GM12865 (cell line): ENCODE measurements at regions not wholly inside any gene's neighbourhood (a gene's known extent, or its start where the extent isn't known, plus 50 kb on each side); places are given as distances from the start of the nearest gene placed in this dataset.

Experiments used
- DNase-seq: peaks from one replicate; pipeline ENCODE4 v3.0.0; 2010; ENCODE audit warnings: low read depth
- H3K4me3 ChIP-seq: 2 replicates; pipeline ENCODE4 v1.5.1; 2011; ENCODE audit warnings: mild to moderate bottlenecking, low read depth, low read length, control low read depth
- TF ChIP-seq, protein P1 (sequence below): IDR thresholded peaks from 2 replicates; pipeline ENCODE4 v1.5.1; 2011; ENCODE audit warnings: low read length, control low read depth, low read depth, inconsistent platforms; ENCODE audit not compliant: insufficient read depth; ENCODE audit errors: missing control alignments

DNA sequence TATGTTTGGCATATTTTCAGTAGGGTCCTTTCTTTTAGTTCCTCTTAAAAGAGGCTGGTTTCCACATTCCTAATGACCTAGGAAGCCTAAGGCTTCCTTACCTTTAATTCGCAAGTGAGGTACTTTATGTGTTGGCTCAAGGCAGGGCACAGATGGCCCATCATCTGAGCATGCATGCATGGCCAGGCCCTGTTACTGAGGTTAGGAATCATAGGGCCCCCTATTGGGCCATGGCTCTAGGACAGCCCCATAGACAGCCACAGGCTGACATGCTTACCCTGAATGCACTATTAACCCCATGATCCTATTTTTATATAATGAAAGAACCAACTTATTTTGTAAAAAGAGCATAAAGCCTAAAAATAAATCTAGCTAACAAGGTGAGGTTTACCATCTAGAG, 271.4 kb downstream of the ELAVL2 start:
- TF ChIP-seq, protein P1, sequence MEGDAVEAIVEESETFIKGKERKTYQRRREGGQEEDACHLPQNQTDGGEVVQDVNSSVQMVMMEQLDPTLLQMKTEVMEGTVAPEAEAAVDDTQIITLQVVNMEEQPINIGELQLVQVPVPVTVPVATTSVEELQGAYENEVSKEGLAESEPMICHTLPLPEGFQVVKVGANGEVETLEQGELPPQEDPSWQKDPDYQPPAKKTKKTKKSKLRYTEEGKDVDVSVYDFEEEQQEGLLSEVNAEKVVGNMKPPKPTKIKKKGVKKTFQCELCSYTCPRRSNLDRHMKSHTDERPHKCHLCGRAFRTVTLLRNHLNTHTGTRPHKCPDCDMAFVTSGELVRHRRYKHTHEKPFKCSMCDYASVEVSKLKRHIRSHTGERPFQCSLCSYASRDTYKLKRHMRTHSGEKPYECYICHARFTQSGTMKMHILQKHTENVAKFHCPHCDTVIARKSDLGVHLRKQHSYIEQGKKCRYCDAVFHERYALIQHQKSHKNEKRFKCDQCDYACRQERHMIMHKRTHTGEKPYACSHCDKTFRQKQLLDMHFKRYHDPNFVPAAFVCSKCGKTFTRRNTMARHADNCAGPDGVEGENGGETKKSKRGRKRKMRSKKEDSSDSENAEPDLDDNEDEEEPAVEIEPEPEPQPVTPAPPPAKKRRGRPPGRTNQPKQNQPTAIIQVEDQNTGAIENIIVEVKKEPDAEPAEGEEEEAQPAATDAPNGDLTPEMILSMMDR: no peak
- no peak overlapping the region for H3K4me3 ChIP-seq
- DNase-seq: no peak

DNA sequence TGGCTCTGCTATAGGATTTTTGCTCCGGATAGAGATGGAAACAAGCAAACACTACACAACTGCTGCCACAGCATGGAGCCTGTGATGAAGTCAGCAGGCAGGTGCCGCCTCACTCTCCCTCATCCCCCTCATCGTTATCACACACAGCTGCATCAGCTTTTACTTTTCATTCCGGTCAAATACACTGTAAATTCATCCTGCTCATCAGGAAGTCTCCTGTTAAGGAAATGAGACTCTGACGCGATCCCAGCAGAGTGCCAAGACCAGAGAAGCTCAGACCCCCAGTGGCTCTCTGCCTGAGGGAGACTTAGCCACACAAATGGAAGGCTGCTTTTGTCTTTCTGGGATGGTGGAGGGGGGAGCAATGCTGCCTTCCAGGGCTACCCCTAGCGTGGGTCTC, 270.2 kb downstream of the ELAVL2 start:
- H3K4me3 ChIP-seq: no peak overlapping the region
- TF ChIP-seq, protein P1: no peak
- no peak for DNase-seq

DNA sequence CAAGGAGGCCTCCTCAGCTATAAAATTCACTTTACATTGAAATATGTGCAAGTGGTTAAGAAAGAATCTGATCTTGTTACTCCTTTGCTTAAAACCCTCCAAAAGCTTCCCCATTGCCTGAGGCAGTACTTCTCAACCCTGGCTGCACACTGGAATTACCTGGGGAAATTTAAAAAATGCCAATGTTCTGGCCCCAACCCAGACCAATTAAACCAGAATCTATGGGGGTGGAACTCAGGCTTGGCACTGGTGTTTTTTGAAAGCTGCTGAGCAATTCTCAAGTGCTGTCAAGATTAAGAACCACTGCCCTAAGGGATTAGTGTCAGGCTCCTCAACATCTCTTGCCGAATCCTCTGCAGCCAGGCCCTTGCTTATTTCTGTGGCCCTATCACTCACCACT, 269.6 kb downstream of the ELAVL2 start:
- no peak overlapping the region for H3K4me3 ChIP-seq
- DNase-seq: no peak
- TF ChIP-seq, protein P1: no peak

DNA sequence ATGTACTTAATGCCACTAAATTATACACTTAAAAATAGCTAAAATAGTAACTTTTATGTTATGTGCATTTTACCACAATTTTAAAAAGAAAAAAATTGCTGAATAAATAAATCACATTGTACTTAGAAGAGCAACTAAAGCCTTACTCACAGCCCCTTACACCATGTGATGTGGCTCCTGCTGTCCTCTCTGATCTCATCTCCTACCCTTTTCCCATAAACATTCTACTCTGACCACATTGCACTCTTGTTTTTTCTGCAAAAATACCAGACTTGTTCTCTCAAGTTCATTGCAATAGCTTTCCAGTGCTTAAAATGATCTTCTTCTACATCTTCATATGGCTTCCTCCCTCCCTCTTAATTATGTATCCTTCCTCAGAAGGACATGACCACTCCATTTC, 268.4 kb downstream of the ELAVL2 start:
- TF ChIP-seq, protein P1: no peak
- H3K4me3 ChIP-seq: no peak overlapping the region
- no peak for DNase-seq

DNA sequence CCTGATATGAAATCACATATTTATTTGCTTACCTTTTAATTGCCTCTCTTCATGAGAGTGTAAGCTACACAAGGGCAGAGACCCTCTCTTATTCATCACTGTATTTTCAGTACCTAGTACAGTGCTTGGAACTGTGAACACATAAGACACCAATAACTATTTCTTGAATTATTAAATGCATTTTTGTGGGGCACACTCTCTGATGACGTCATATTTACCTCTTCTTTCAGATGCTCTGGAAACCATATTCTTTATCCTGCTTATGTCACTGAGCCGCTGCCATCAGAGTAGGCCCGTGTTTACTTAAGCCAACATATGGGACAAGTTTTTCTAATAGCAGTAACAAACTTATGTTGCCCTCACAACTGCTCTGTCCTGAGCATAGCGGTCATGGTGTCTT, 266.5 kb downstream of the ELAVL2 start:
- H3K4me3 ChIP-seq: no peak overlapping the region
- TF ChIP-seq, protein P1: no peak
- DNase-seq: no peak

DNA sequence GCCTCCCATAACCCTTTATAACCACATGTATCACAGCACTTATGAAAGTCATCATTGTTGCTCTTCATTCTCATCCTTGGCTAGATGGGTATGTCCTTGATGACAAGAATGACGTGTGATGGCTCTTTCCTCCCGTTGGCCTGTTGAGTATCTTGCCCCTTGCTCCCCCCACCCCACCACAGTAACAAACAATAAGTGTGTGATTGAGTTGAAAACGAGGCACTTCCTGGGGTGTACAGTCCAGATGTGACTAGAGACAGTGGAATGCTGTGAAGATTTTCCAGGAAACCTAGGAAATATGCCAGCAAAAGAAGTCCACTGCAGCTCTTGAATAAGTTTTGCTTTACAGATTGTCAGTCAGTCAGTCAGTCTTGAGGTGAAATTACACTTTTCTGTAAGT, 262.5 kb downstream of the ELAVL2 start:
- DNase-seq: no peak

DNA sequence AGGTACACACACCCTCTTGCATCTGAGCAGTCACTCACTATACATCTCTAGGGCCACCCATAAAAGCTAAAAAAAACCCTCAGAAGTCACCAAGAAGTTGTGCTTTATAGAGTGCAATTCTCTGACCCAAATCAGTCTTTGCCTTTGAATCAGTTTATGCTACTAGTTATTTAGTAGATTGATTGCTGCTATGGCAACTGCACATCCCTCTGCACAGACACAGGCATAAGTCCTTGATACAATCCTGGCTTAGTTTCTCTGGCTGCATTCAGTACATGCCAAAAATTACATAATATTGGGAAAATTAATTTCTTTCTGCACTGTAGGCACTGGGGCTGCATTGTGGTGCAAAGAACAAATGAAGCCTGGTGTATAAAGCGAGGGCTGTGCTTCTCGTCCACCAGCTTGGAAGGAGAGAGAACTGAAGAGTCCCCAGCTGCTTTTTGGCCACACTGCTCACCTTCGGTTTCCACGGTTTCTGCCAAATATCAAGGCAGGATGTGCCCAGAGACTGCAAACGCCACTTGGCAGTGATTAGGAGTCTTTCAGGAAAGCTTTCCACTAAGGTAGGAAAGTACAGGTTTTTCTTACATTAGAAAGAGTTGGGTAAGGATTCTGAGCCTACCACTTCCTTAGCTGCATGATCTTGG, 258.4 kb downstream of the ELAVL2 start:
- DNase-seq: no peak
- no peak overlapping the region for H3K4me3 ChIP-seq
- TF ChIP-seq, protein P1: no peak

More for the DNA sequence above, 262.5 kb downstream of the ELAVL2 start:
- TF ChIP-seq, protein P1: no peak
- H3K4me3 ChIP-seq: no peak overlapping the region
